Bronchial epithelial cell (primary cell): ENCODE measurements at regions not wholly inside any gene's neighbourhood (a gene's known extent, or its start where the extent isn't known, plus 50 kb on each side); places are given as distances from the start of the nearest gene placed in this dataset.

Source experiments
- DNase-seq: peaks from one replicate; pipeline ENCODE4 v3.0.0-alpha.2; 2010; ENCODE audit warnings: low read depth
- FAIRE-seq: peaks from 2 replicates; lab custom pipeline; 2011; peaks lifted over from hg19 to GRCh38; lab: Jason Lieb, UNC
- H3K27me3 ChIP-seq: 2 replicates; pipeline ENCODE4 v1.5.1; 2011; ENCODE audit warnings: low read length; ENCODE audit not compliant: control insufficient read depth, insufficient read depth
- H3K36me3 ChIP-seq: 2 replicates; pipeline ENCODE4 v1.5.1; 2011; ENCODE audit warnings: low read length; ENCODE audit not compliant: control insufficient read depth, insufficient read depth
- H3K4me3 ChIP-seq: 2 replicates; pipeline ENCODE4 v1.5.1; 2011; ENCODE audit warnings: mild to moderate bottlenecking, low read depth, low read length, control low read depth
- TF ChIP-seq, protein P1 (sequence below): IDR thresholded peaks from 2 replicates; pipeline ENCODE4 v1.5.1; 2011; ENCODE audit warnings: mild to moderate bottlenecking, moderate library complexity, low read length, control low read depth, inconsistent platforms; ENCODE audit not compliant: insufficient read depth, severe bottlenecking

DNA sequence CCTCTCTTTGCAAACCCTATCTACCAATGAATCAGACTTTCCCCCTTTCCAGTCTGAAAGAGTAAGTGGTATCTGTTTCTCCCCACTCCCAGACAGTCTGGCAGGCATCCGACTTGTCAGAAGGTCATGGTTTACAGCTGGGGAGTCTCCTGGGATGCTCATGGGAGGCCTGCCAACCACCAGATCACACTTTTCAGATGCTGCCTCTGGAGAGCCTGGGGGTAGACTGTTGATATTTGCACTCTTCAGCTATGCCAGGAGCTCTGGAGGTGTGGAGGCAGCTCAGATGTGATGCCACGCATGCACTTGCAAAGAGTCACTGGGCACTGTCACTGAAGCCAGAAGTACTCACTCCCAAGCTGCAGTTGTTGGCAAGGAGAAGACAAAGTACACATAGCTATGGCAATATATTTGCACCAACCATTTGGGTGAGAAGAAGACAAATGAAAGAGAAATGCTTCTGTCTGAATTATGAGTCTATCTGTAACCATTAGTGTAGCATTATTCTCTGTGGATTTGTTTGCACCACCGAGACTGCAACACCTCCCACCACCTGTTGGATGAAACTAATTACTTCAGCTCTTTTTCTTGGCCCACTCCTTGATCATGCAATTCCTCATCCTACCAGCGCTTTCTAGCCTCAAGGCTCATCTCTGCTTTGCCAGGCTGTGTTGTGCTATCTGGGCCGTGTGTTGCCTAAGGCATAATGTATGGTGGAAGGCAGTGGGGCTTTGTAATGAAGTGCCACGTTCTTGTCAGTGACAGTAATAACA, 133.0 kb upstream of the SPAG17 start:
- DNase-seq (no peak), FAIRE-seq (no peak)
- no peak overlapping the region for H3K4me3 ChIP-seq
- H3K27me3 ChIP-seq, result no peaks in the 10 kb centered on the region
- TF ChIP-seq, protein P1, sequence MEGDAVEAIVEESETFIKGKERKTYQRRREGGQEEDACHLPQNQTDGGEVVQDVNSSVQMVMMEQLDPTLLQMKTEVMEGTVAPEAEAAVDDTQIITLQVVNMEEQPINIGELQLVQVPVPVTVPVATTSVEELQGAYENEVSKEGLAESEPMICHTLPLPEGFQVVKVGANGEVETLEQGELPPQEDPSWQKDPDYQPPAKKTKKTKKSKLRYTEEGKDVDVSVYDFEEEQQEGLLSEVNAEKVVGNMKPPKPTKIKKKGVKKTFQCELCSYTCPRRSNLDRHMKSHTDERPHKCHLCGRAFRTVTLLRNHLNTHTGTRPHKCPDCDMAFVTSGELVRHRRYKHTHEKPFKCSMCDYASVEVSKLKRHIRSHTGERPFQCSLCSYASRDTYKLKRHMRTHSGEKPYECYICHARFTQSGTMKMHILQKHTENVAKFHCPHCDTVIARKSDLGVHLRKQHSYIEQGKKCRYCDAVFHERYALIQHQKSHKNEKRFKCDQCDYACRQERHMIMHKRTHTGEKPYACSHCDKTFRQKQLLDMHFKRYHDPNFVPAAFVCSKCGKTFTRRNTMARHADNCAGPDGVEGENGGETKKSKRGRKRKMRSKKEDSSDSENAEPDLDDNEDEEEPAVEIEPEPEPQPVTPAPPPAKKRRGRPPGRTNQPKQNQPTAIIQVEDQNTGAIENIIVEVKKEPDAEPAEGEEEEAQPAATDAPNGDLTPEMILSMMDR, result no peak
- no peaks in the 10 kb centered on the region for H3K36me3 ChIP-seq

DNA sequence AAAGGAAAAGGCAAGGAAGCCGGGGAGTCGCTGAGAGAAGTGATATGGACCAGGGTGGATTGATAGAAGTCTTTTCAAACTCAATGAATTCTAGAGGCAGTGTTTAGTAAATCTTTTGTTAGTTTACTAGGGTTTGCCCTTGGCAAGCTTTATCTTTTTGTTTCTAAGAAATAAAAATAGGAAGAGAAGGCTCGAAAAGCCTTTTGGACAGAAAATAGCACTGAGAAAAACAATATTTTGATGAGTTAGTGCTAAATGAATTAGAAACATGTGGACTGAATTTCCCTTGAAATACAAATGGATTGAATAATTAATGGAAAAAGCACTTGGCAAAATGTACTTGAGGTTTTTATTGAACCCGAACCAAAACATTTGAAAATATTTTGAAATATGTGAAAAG, 121.8 kb upstream of the SPAG17 start:
- TF ChIP-seq, protein P1, result no peak
- DNase-seq, result no peak
- FAIRE-seq, result no peak
- Histone ChIP-seq H3K36me3 (no peaks in the 10 kb centered on the region), H3K4me3 (no peak overlapping the region), H3K27me3 (no peaks in the 10 kb centered on the region)

DNA sequence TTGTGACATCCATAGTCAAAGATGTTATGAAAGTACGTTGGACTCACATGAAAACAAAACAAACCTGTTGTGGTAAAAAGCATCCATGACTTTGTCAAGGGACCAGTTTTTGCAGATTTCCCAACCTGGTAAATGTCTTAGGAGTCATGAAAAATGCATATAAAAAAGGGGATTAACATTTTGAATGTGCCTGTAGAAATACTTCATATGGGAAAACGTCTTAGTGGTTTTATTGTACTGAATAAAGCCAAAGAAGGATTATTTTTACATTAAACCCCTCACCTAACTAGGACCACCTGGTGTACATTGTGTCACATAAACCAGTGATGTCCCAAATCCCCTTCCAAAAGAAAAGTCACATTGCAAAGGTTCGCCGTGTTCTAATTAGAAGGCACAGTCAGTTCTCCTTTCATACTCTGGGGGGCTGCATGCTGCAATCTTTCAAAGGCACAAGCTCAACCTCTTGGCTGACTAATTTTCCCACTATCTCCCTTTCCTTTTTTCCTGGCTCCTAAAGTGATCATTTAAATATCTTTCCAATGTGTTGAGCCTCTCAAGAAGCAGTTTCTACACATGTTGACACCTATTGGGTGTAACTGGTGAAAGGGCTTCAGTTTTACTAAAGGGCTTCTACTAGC, 119.8 kb upstream of the SPAG17 start:
- TF ChIP-seq, protein P1, result peak; percentile 54

DNA sequence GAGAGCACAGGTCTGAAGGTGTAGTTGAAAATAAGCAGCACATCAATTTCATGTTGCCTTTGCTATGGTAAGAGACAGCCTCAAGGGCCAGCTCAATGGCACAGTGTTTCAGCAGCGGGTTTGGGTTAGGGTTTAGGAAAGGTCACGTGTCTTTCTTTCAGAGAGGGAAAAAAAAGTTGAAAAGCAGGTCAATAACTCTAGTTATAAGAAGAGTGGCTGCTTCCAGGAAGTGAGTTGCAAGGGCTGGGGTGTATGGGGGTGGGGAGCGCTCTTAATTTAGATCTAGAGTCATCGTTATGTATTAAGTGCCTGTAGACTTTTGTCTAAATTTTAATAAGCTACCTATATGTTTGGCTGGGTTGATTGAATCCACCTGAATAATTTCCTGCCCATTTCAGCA, 118.5 kb upstream of the SPAG17 start:
- H3K36me3 ChIP-seq, result no peaks in the 10 kb centered on the region
- H3K4me3 ChIP-seq, result no peak overlapping the region
- no peaks in the 10 kb centered on the region for H3K27me3 ChIP-seq
- TF ChIP-seq, protein P1, result no peak
- no peak for DNase-seq
- no peak for FAIRE-seq

More for the DNA sequence above, 119.8 kb upstream of the SPAG17 start:
- DNase-seq (no peak), FAIRE-seq (no peak)
- Histone ChIP-seq H3K4me3 (no peak overlapping the region), H3K27me3 (no peaks in the 10 kb centered on the region), H3K36me3 (no peaks in the 10 kb centered on the region)

DNA sequence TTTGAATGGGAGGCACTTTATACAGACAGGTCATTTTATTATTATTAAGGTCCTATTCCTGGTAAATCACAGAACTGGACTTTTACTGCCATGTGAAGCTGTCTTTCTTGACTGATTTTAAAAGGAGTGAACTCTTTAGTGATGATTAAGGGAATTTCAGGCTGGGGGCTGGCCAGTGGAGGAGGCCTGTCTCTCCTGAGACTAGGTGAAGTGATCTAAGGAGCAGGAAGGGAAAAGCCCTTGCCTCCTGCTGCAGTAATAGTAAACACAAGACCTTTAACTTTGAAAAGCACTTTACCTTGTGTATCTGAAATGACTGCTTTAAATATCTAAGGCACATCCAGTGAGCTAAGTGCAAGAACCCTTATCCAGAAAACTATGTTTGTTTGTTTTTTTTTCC, 118.0 kb upstream of the SPAG17 start:
- FAIRE-seq (no peak), DNase-seq (no peak)
- Histone ChIP-seq H3K4me3 (no peak overlapping the region), H3K36me3 (no peaks in the 10 kb centered on the region), H3K27me3 (no peaks in the 10 kb centered on the region)
- TF ChIP-seq, protein P1, result no peak
